ENCODE measurements at regions not wholly inside any gene's neighbourhood (a gene's known extent, or its start where the extent isn't known, plus 50 kb on each side); places are given as distances from the start of the nearest gene placed in this dataset.

GRCh38 chr21:27519361-27519760, 552.5 kb upstream of the ADAMTS5 start:
- no peak for TF ChIP-seq ARNT (IDR thresholded peaks at IDR 0.05)
- TF ChIP-seq ZNF384 (IDR thresholded peaks at IDR 0.05): no peak
- TF ChIP-seq NFRKB (IDR thresholded peaks at IDR 0.05): no peak
- TF ChIP-seq SP1 (IDR thresholded peaks at IDR 0.05): no peak
- TF ChIP-seq SUZ12 (IDR thresholded peaks at IDR 0.05): no peak
- no peak for TF ChIP-seq HDGF (IDR thresholded peaks at IDR 0.05; ENCODE audit: borderline replicate concordance)
- no peak for TF ChIP-seq CTBP1 (IDR thresholded peaks at IDR 0.05; ENCODE audit: borderline replicate concordance)
- TF ChIP-seq BHLHE40 (IDR thresholded peaks at IDR 0.05; ENCODE audit: borderline replicate concordance): no peak
- no peak for TF ChIP-seq FOXM1 (IDR thresholded peaks at IDR 0.05; ENCODE audit: borderline replicate concordance)
- no peak for TF ChIP-seq FOXA1 (IDR thresholded peaks at IDR 0.05)
- no peak for TF ChIP-seq LEF1 (IDR thresholded peaks at IDR 0.05; ENCODE audit: borderline replicate concordance)
- TF ChIP-seq L3MBTL2 (conservative IDR thresholded peaks at IDR 0.05): no peak

All from HEK293T (cell line).